DMS53 treated with DMSO at 0.1 percent for 48 hours (cell line): ENCODE measurements at regions not wholly inside any gene's neighbourhood (a gene's known extent, or its start where the extent isn't known, plus 50 kb on each side); places are given as distances from the start of the nearest gene placed in this dataset.
A peak's percentile ranks its signal among the peaks of the same experiment; 100 is the strongest.

Experiments
- DNase-seq: peaks from one replicate; lab custom pipeline; 2025; ENCODE audit not compliant: unreplicated experiment; lab: John Stamatoyannopoulos, UW

DNA sequence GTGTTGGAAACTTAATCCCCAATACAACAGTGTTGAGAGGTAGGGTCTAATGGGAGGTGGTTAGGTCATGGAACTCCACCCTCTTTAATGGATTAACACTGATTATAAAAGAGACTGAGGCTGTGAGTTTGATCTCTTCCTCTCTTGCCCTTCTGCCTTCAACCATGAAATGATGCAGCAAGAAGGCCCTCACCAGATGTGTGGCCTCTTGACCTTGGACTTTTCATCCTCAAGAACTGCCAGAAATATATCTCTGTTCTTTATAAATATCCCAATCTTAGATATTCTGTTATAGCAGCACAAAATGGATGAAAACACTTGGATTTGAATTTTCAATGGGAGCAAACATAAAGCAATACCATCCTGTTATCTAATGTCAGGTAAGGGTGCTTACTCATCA, 67.6 kb downstream of the NMUR2 start:
- DNase-seq: no peak

DNA sequence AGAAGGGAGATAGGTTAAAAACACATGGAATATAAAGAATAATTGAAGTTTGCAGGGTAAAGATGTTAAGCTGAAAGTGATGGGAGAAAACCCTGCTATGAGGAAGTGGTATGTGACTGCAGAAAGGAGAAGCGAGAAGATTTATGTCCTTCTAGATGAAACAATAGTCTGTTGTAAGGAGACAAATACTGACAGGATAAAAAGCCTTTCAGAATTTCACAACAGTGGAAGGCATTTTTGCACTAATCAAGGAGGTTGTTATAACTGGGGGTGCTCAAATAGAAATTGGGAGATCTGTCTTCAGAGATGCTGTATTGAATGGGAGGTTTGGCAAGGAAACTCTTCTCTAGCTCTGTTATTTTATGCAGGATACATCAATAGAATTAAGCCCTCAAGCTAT, 69.6 kb downstream of the NMUR2 start:
- DNase-seq: no peak

DNA sequence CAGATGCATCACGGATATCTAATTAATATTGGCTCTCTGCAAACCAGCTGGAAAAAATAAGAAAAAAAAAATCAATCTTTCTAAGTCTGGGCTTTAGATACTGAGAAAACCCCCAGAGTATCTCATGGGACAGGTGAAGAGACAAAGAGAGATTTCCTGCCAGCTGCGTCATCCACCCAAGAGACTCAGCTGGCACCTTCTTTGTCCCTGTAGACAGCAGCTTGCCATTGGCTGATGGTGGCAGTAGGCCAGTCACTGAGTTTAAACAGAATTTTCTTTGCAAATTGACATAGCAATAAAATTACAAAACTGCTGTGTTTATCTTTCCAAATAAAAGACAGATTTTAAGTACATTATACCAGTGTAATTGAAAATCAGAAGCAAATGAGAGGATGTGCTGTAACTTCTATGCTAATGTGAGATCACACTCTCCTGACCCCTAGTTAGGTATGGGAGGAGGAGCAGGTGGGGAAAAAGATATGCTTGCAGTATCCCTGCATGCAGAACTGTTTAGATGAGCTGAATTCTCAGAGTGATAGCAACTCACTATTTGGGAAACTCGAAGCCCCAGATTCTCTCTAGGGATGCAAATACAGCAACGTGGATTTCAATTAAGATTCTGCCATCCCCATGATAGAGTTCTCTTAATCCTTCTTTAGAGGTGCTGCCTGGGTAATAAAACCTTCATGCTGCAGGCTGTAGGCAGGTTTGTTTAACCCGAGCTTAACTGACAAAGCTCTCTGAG, 72.2 kb downstream of the NMUR2 start:
- DNase-seq: peak; percentile 11

DNA sequence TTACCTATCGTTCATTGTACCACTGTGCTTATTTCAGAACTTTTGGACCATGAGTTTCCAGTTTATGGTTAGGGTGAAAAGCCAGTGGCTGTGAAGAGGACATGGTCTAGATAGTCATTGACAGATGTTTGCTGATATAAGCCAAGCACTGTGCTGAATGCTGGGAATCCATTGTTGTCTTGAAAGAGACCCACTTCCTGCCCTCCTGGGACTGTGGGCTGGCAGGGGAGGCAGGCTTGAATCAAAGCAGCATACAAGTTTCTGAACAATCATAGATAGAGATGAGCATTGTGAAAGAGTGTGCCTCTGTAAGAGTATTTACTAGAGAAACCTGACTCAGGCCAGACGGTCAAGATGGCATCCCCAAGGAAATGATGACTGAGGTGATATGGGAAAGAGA, 73.4 kb downstream of the NMUR2 start:
- DNase-seq: no peak

DNA sequence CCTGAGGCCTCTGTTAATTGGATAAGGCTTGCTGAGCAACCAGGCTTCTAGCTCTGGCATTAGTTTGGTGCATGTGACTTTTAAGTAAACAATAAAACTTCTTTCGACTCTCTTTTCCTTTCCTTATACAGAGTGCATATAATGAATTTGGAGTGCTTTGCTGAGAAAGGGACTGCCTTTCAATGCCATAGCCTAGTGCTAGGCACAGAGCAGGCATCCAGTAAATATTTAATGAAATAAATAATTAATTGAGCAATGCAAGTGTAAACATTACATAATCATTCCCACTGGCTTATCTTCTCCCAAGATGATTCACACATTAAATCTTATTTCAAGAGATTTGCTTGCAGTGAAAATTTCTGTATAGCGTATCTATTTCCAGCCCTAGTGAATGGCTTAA, 74.1 kb downstream of the NMUR2 start:
- DNase-seq: no peak

DNA sequence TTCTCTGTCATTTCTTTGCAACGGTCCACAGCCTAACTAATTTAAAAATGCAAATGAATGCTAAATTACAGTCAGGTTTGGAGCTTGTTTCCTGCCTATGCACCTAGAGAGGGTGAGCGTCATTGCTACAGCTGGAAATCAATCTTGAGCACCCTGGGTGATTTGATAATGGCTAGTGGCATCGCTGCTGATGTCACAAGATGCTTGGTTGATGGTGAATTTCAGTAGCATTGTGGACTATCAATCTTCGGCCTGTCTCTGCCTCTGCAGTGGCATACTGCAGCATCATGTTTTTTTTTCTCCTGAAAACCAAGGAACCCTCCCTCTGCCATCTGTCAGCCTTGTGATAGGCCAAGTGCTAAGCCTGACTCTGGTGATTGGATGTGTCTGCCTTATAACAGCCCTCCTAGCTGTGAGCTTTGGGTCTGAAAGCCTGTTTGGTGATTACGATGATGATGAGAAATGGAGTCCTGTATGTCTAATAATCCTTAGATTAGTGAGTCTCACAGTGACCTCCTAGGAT, 75.3 kb downstream of the NMUR2 start:
- no peak for DNase-seq

DNA sequence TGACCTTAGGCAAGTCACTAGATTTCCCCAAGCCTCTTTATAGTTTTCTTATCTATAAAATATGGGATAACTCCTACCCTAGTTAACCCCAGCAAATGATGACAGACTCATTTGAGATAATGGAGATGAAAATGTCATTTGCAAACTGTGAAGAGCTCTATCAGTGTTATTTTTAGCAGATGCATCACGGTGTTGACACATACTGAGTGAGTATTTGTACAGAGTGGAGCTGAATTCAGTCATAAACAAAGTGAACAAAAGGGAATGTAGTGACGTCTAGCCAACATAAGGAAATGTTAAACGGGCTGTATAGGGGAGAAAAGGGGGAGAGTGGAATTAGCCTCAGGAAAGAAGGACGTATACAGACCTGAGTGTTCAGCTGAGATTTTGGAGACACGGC, 75.9 kb downstream of the NMUR2 start:
- peak; percentile 93 for DNase-seq

DNA sequence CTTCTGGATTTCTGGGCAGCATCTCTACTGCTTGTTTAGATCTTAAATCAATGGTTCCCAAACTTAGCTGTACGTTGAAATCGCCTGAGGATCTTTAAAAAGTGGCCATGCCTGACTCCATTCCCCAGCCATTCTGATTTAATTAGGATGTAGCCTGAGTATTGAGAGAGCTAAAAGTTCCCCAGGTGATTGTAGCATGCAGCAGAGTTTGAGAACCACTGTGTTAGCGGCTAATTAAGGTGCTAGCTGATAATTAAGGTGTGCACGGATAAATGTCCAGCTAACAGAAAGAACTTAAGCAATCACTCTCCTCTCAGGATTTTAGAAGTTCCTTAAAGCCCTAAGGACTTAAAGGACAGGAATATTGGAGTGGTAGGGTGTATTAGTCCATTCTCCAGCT, 89.1 kb downstream of the NMUR2 start:
- DNase-seq: no peak

DNA sequence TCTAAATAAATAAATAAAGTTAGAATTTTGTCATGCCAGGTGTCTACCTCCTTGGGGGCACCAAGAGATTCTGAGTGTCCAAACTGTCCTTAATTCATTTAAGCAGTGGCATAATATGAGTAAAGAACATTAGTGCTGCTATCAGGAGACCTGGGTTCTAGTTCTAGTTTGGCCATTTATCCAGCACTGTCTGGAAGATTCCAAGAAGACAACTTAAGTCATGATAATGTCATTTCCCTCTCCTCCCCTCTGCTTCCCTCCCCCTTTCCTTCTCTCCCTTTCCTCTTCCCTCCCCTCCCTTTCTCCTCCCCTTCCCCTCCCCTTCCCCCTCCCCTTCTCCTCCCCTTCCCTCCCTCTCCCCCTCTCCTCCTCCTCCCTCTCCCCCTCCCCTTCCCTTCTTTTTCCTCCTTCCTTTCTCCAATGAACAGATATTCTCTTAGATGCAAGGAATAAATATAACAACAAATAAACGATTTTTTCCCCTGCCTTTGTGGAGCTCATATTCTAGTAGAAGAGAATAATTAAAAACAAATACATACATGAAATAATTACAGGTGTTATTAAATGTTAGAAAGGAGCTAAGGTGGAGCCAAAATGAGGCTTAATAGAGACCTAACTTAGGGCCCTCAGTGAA, 90.8 kb downstream of the NMUR2 start:
- no peak for DNase-seq

DNA sequence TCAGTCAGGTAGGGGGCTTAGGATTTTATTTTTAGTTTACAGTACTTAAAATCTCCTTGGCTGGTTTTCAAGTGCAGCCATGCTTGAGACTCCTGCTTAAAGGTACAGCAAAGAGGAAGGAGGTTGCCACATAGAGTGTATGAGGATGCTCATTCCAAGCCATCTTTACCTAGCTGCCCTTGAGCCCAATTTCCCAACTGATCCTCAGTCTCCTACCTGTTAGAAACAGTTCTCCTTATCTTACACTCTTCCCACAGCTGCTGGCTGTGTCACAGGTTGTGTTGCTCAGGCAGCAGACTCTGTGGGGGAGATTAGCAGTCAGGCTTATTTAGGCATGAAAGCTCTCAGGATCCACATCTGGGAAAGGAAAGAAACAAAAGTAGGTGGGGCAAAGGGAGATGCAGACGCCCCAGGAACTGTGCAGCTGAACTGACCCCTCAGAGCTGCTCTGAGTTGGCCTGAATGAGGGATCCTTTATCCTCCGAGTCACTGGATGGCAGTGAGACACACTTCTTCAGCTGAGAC, 95.1 kb downstream of the NMUR2 start:
- DNase-seq: no peak

DNA sequence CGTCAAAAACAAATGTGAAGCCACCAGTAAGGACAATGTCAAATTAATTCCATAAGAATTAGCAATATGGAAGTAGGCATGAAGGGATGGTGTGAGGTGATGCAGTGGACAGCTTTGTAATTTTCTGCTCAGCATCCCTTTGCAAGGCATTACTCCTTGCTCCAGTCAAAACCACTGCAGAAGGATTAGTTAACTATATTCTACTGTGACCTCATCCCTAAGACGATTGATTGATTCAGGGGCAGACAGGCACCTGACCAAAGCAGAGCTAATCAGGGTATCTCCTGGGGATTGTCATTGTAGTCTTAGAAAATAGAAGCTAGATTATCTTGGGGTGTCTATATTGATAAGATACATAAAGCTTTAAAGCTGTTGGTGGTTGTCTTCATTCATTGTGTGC, 98.7 kb downstream of the NMUR2 start:
- no peak for DNase-seq

DNA sequence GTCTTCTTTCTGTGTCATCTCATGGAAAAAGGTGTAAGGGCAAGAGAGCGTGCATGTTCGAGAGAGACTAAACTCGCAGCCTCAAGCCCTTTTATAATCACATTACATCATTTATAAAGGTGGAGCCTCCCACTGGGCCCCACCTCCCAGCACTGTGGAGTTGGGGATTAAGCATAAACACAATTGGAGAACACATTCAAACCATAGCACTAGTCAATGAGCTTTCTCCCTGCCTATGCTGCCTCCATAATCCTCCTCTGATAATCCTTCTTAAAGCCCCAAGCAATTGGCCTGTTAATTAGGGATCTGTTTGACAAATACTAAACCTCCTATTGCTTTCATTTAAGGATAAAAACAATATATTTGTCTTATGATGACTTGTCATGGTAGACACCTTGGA, 99.6 kb downstream of the NMUR2 start:
- no peak for DNase-seq

DNA sequence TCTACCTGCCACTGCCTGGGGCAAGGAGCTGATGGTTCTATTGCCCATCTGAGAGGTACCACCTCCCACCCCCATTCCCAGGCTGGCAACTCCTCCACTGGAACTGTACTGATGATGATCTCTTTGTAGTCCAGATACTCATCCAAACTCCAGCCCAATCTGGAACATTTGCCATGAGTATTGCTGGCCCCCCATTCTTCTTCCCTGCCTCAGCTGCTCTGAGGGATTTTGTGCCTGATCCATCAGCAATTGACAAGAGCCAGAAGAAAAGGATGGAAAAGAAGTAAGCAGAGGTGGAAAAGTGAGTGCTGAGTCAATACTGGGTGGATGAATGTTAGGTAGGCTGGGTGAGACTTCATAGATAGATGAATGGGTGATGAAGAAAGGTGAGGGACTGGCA, 101.2 kb downstream of the NMUR2 start:
- no peak for DNase-seq

DNA sequence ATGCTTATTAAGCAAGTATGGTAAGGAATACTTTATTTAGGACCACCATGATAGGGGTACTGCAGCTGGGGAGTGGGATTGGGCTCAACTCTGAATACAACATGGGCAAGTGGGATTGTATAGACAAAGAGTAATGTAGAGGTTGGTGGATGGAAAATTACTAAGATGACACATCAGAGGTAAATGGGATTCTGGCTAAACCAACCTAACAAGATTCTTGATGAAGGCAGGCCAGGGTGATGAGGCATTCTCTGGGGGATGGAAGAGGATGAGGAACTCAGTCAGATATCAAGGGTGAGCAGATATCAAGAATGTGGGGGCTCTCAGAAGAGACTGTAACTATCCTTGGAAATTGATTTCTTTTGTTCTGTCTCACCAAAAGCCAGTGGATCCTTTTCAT, 107.2 kb downstream of the NMUR2 start:
- no peak for DNase-seq

DNA sequence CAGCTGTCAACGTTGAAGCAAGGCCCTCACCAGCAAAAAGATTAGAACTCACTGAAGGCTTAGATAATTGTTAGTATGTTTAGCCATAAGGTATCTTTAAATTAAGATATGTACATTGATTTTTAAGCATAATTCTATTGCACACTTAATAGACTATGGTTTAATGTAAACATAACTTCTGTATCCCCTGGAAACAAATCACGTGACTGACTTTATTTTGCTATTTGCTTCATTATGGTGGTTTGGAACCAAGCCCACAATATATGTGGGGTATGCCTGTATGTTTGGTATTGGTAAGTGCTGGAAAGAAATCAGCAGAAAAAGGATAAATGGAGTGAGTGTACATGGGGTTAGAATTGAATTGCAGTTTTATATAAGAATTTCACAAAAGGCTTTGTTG, 111.9 kb downstream of the NMUR2 start:
- DNase-seq: no peak

DNA sequence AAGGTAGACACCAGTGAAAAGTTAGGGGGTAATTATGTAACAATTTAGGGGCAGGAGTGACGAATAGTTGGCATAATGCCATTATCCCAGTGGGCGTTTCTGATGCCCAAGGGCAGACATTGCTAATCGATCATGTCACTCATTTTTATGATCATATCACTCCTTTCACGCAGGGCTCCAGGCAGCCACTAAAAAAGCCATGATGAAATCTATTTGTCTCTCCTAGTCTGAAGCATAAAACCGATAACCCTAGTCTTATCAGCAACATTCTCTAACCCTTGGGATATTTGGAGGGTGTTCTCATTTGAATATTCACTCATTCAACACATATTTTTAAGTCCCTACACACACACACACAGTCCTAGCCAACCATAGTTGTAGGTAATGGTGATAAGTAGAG, 114.9 kb downstream of the NMUR2 start:
- no peak for DNase-seq

DNA sequence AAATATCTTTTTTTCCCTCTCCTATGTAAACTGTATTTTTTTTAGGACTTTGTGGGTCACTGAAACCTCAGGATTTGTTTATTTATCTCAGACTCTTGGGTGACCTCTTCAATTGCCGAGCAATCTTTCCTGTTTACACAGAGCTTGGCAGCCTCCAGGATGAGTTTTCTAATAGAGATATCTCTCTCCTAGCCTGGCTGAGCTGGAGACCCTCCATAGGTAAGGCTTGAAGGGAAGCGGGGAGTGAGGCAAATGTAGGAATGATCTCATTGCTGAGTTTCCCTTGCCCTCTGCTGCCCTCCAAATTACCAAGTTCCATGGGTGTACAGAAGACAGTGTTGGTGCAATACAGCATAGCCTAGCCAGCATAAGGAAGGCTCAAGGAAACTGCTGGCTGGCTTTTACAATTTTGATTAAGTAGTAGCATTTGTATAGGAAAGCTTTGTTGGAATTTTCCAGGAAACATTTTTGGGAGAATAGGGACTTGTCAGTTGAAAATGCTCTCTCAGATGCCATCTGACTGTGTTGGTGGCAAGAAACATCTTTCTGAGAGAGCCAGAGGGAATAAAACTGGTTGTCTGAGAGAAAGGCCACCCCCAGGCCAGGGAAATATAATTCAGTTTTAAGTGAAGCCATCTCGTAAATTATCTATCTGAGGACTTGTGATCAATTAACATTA, 116.0 kb downstream of the NMUR2 start:
- DNase-seq: peak; percentile 68

DNA sequence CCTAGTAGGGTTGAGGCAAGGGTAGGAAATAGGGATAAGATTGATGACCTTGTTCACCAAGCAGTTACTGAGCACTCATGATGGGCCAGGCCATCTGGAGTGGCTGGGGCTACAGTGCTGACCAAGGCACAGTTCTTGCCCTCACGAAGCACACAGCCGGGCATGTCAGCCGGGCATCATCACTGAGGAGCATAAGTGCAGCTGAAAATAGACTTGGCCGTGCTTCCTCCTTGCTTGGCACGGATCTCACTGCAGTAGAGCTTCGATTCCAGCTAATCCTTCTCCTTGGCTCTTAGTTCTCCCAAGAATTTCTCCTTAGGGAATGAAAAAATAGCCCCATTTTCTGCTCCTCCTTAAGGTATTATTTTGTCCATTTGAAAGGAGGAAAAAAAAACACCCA, 116.6 kb downstream of the NMUR2 start:
- no peak for DNase-seq

DNA sequence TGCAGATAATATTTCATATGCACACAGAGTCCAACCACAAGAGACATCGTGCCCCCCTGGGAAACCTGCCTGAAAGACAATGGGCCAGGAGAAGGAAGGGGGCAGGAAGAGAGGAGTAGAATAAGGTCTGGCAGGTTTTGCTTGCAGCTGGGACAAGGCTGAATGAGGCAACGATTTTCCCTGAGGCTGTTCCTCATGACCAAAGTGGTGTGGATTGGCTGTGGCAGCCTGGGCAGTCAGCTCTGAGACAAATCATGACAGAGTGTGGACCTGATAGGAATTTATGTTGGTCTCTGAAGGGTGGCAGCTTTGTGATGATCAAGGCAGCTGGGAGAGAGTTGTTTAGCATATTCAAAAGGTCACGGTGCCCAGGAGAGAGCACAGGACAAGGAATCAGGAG, 119.3 kb downstream of the NMUR2 start:
- DNase-seq: no peak

DNA sequence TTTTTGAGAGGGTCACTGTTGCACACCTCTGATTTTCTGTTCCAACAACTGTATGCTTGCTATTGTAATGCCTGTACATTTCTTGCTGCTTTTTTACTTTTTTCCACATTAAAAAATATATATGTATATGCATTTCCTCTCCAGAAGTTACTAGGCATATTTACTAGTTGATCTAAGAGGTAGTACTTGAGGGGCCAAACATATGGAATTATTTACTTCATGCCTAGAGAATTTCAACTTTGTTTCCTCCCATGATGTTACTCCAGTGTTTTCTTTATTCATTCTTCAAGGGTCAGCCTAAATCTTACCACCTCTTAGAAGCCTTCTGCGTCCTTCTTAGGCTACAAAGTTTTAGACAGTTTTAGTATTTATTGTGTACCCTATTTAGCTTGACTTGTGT, 122.7 kb downstream of the NMUR2 start:
- no peak for DNase-seq

DNA sequence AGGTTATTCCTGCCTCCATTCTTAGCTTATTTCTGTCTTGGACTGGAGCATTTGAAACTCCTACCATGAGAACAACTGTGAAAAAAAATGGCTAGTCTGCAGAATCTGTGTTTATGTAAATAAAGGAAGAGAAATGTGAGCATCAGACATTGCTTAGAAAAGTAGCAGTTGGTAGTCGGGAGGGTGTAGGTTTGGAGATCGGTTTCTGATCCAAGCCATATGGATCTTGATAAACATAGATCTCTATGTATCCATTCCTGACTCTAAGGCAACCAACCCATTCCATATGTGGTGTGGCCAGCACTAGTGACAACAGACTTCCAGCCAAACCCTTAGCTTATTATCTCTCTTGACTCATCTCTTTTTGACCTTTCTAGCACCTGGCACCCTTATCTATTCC, 127.1 kb downstream of the NMUR2 start:
- DNase-seq: no peak

DNA sequence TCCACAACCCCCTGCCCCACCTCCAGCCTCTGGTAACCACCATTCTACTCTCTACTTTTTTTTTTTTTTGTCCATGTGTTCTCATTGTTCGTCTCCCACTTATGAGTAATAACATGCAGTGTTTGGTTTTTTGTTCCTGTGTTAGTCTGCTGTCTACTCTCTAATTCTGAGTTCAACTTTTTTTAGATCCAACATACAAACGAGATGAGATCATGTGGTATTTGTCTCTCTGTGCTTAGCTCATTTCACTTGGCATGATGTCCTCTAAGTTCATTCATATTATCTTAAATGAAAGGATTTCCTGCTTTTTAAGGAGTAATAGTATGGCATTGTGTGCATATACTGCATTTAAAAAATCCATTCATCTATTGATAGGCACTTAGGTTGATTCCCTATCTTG, 130.9 kb downstream of the NMUR2 start:
- no peak for DNase-seq
